WTC11 (cell line): ENCODE measurements at regions not wholly inside any gene's neighbourhood (a gene's known extent, or its start where the extent isn't known, plus 50 kb on each side); places are given as distances from the start of the nearest gene placed in this dataset.

Source experiments
- NFE2L1 ChIP-seq: sonication (generic); formaldehyde crosslinking; IDR thresholded peaks from 2 replicates; pipeline ENCODE4 v1.8.1; 2023; ENCODE audit warnings: missing genetic modification reagents
- SP1 ChIP-seq: sonication (generic); formaldehyde crosslinking; conservative IDR thresholded peaks from 2 replicates; pipeline ENCODE4 v1.8.1; 2022; ENCODE audit warnings: missing genetic modification reagents
- TEAD1 ChIP-seq: sonication (generic); formaldehyde crosslinking; IDR thresholded peaks from 2 replicates; pipeline ENCODE4 v1.8.0; 2022; ENCODE audit warnings: mild to moderate bottlenecking, missing genetic modification reagents
- TP53 ChIP-seq: sonication (generic); formaldehyde crosslinking; IDR thresholded peaks from 2 replicates; pipeline ENCODE4 v1.8.1; 2023; ENCODE audit warnings: mild to moderate bottlenecking, missing genetic modification reagents
- ZBTB21 ChIP-seq: sonication (generic); formaldehyde crosslinking; IDR thresholded peaks from 2 replicates; pipeline ENCODE4 v1.8.1; 2023; ENCODE audit warnings: mild to moderate bottlenecking, missing genetic modification reagents, borderline replicate concordance
- ZNF121 ChIP-seq: sonication (generic); formaldehyde crosslinking; IDR thresholded peaks from 2 replicates; pipeline ENCODE4 v1.8.0; 2023; ENCODE audit warnings: missing genetic modification reagents
- TF ChIP-seq, protein P1 (sequence below): fragments of 200-600 bp; IDR thresholded peaks from 2 replicates; pipeline ENCODE4 v1.8.0; 2022; ENCODE audit warnings: antibody characterized with exemption
- TF ChIP-seq, protein P2 (sequence below): sonication (generic); formaldehyde crosslinking; IDR thresholded peaks from 2 replicates; pipeline ENCODE4 v1.8.0; 2022; ENCODE audit warnings: mild to moderate bottlenecking, missing genetic modification reagents
- TF ChIP-seq, protein P3 (sequence below): sonication (generic); formaldehyde crosslinking; conservative IDR thresholded peaks from 2 replicates; pipeline ENCODE4 v1.8.1; 2023; ENCODE audit warnings: mild to moderate bottlenecking, low read depth, missing genetic modification reagents, moderate library complexity
- TF ChIP-seq, protein P4 (sequence below): sonication (generic); formaldehyde crosslinking; IDR thresholded peaks from 2 replicates; pipeline ENCODE4 v1.8.1; 2022; ENCODE audit warnings: mild to moderate bottlenecking, moderate library complexity, missing genetic modification reagents

- TF ChIP-seq, protein P1, sequence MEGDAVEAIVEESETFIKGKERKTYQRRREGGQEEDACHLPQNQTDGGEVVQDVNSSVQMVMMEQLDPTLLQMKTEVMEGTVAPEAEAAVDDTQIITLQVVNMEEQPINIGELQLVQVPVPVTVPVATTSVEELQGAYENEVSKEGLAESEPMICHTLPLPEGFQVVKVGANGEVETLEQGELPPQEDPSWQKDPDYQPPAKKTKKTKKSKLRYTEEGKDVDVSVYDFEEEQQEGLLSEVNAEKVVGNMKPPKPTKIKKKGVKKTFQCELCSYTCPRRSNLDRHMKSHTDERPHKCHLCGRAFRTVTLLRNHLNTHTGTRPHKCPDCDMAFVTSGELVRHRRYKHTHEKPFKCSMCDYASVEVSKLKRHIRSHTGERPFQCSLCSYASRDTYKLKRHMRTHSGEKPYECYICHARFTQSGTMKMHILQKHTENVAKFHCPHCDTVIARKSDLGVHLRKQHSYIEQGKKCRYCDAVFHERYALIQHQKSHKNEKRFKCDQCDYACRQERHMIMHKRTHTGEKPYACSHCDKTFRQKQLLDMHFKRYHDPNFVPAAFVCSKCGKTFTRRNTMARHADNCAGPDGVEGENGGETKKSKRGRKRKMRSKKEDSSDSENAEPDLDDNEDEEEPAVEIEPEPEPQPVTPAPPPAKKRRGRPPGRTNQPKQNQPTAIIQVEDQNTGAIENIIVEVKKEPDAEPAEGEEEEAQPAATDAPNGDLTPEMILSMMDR: no peak
- TF ChIP-seq, protein P2, sequence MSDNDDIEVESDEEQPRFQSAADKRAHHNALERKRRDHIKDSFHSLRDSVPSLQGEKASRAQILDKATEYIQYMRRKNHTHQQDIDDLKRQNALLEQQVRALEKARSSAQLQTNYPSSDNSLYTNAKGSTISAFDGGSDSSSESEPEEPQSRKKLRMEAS (CRISPR knock-in tag): no peak
- no peak for TF ChIP-seq ZBTB21
- no peak for TF ChIP-seq TP53 (CRISPR knock-in tag)
- no peak for TF ChIP-seq TEAD1 (CRISPR knock-in tag)
- no peak for TF ChIP-seq NFE2L1 (CRISPR knock-in tag)
- TF ChIP-seq SP1 (CRISPR knock-in tag): no peak
- TF ChIP-seq ZNF121 (CRISPR knock-in tag): no peak
- TF ChIP-seq, protein P3, sequence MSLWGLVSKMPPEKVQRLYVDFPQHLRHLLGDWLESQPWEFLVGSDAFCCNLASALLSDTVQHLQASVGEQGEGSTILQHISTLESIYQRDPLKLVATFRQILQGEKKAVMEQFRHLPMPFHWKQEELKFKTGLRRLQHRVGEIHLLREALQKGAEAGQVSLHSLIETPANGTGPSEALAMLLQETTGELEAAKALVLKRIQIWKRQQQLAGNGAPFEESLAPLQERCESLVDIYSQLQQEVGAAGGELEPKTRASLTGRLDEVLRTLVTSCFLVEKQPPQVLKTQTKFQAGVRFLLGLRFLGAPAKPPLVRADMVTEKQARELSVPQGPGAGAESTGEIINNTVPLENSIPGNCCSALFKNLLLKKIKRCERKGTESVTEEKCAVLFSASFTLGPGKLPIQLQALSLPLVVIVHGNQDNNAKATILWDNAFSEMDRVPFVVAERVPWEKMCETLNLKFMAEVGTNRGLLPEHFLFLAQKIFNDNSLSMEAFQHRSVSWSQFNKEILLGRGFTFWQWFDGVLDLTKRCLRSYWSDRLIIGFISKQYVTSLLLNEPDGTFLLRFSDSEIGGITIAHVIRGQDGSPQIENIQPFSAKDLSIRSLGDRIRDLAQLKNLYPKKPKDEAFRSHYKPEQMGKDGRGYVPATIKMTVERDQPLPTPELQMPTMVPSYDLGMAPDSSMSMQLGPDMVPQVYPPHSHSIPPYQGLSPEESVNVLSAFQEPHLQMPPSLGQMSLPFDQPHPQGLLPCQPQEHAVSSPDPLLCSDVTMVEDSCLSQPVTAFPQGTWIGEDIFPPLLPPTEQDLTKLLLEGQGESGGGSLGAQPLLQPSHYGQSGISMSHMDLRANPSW (CRISPR knock-in tag): no peak
- TF ChIP-seq, protein P4, sequence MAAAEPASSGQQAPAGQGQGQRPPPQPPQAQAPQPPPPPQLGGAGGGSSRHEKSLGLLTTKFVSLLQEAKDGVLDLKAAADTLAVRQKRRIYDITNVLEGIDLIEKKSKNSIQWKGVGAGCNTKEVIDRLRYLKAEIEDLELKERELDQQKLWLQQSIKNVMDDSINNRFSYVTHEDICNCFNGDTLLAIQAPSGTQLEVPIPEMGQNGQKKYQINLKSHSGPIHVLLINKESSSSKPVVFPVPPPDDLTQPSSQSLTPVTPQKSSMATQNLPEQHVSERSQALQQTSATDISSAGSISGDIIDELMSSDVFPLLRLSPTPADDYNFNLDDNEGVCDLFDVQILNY (CRISPR knock-in tag): no peak
Measured at GRCh38 chrX:40227125-40227524, 129.4 kb upstream of the BCOR start.
